ENCODE measurements at regions not wholly inside any gene's neighbourhood (a gene's known extent, or its start where the extent isn't known, plus 50 kb on each side); places are given as distances from the start of the nearest gene placed in this dataset.

DNA sequence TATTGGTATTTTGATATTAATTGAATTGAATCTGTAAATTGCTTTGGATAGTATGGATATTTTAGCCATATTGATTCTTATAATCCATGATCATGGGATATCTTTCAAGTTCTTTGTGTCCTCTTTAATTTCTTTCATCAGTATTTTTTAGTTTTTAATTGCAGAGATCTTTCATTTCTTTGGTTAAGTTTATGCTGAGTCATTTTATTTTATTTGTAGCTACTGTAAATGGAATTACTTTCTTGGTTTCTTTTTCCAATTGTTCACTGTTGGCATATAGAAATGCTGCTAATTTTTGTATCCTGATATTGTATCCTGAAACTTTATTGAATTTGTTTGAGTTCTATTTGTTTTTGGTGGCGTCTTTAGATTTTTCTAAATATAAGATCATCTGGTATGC, 79.5 kb upstream of the DSEL start:
- TF ChIP-seq, protein P1, sequence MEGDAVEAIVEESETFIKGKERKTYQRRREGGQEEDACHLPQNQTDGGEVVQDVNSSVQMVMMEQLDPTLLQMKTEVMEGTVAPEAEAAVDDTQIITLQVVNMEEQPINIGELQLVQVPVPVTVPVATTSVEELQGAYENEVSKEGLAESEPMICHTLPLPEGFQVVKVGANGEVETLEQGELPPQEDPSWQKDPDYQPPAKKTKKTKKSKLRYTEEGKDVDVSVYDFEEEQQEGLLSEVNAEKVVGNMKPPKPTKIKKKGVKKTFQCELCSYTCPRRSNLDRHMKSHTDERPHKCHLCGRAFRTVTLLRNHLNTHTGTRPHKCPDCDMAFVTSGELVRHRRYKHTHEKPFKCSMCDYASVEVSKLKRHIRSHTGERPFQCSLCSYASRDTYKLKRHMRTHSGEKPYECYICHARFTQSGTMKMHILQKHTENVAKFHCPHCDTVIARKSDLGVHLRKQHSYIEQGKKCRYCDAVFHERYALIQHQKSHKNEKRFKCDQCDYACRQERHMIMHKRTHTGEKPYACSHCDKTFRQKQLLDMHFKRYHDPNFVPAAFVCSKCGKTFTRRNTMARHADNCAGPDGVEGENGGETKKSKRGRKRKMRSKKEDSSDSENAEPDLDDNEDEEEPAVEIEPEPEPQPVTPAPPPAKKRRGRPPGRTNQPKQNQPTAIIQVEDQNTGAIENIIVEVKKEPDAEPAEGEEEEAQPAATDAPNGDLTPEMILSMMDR (IDR thresholded peaks at IDR 0.05): no peak
- TF ChIP-seq EP300 (IDR thresholded peaks at IDR 0.05; ENCODE audit: low read depth) (no peak), POLR2AphosphoS5 (IDR thresholded peaks at IDR 0.05) (no peak)
